ENCODE measurements at regions not wholly inside any gene's neighbourhood (a gene's known extent, or its start where the extent isn't known, plus 50 kb on each side); places are given as distances from the start of the nearest gene placed in this dataset.

DNA sequence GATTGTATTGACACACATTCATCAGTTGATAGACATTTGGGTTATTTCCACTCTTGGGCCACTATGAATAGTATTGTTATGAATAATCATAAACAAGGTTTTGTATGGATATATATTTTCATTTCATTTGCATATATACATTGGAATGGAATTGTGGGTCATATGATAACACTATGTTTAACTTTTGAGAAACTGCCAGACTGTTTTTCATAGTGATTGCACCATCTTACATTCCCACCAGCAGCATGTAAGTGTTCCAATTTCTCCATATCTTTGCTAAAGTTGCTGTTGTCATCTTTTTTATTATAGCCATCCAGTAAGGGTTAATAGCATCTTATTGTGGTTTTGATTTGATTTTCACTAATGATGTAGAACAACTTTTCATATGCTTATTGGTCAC, 198.5 kb upstream of the PPFIA2 start:
- DNase-seq (ENCODE audit: low read depth in 2 of 2), result no peak

DNA sequence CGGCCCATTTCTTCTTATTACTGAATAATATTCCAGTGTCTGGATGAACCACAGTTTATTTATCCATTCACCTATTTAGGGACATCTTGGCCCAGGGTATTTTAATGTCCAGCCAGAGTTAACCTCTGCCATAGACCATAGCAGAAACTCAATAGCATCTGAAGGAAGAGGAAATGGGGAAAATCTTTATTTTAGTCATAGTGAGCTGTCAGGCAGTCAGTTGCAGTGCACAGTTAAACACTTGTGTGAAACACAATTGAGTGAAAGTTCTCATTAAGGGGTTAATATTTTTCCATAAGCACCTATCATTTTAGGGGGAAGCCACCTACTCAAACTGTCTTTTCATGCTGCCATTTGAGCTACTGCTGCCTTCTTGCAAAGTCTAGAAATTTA, 197.3 kb upstream of the PPFIA2 start:
- DNase-seq (ENCODE audit: low read depth in 2 of 2), result no peak

DNA sequence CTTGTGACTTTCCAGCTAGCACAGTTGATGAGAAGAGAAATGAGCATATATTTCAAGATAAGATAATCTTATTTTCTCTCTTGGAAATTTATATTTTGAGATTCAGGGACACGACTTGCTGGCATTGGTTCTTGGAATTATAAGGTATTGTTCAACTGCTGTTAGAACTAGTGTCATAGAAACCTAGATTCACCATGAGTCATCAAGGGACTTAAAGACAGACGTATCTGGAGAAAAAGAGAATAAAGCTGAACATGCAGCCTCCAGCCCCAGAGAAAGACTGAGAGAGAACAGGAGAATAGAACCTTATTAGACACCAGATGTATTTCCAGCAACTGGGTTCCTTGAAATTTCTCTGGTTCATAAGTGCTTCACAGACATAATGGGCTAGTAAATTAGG, 194.4 kb upstream of the PPFIA2 start:
- DNase-seq (ENCODE audit: low read depth in 2 of 2), result no peak

DNA sequence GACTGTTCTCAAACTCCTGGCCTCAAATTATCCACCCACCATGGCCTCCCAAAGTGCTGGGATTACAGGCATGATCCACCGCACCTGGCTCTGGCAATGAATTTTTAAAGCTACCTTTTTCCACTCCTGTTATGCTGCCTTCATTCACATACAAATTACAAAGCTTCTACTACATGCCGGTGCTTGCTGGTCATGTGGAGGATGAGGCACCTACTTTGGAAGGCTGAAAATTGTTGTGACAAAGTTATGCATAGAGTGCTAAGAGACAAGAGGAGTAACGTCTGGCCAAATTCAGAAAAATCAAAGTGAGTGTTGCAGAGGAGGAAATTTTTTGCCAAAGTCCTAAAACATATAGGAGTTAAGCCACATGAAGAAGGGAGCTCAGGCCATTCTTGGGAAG, 191.7 kb upstream of the PPFIA2 start:
- DNase-seq (ENCODE audit: low read depth in 2 of 2), result no peak

DNA sequence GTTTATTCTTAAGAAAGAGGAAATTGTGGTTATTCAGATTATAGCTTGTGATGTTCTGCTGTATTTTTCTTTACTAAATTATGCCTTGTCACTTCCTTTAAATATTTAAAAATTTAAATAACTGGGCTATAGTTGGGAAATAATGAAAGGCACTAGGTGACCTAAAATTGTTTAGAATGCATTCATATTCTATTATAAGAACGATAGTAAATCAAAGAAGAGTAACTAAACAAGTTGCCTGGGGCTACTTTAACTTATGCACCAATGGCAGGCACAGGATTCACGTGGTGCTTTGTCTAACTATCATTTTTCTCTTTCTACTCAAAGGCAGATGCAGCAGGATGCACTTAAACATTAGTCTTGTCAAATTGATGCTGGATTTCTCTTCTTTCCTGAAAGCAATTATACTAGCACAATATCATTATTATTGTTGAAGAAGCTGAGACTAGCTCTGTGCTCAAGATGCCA, 190.7 kb upstream of the PPFIA2 start:
- DNase-seq (ENCODE audit: low read depth in 2 of 2), result no peak

DNA sequence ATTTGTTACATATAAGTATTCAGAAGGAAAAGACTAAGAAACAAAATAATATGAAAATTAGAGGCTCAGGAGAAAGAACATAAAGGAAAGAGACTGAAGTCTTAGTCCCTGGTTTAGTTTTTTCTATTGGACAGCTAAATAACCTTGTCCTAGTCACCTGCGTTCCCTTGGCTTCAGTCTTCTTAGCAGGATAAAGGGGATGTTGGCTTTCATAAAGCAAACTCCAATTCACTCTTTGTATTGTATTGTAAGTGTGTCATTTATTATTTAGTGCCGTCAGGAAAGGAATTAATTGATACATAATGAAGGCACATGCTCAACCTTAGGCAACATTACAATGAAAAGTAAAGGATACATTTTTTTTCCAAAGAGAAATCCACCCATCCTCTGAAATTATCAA, 190.3 kb upstream of the PPFIA2 start:
- no peak for DNase-seq (ENCODE audit: low read depth in 2 of 2)

DNA sequence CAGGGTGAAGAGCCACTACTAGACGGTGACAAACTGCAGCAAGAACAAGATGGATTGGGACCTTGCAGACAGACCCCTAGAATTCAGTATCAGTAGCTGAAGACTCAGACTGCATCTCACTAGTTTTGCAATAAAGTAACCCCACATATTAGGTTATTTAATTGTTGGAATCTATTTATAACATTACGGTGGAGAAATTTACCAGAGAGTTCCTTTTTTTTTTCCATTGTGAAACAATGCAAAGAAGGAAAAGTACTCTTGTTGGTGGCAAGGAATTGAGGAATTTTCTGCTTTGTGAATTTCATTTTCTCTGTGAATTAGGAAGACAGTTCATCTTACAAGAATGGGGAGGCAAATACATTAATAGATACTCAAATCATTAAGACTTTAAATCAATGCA, 185.7 kb upstream of the PPFIA2 start:
- no peak for DNase-seq (ENCODE audit: low read depth in 2 of 2)

DNA sequence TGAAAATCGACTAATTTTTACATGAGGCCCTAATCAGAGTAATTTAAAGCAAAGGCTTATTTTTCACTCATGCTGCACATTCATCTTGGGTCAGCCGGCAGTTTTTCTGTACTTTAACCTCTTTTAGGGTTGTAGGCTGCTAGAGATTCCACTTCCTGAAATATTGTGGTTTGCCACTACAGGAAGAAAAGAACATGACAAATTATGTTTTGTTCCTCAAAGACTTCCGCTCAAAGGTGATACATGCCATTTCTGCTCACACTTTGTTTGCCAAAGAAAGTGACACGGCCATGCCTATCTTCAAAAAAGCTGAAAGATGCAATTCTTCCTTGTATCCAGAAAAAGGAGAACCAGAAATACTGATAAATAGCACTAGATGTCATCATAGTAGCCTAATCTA, 183.4 kb upstream of the PPFIA2 start:
- DNase-seq (ENCODE audit: low read depth in 2 of 2), result no peak

DNA sequence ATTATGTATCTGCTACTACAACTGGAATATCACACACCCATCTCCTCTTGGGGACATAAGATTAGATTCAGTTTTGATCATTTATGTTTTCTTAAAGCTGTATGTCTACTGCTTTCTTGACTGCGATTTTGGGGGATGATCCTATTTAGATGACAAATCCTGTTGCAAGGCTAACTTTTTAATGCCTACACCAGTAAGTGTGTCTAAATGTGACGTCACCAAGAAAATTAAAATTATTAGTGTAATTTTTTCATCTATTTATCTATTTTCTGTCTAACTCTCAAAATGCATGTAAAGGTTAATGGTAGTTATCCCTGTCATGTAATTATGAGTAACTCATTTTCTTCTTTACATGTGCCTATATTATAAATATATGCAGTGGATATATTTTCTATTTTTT, 170.9 kb upstream of the PPFIA2 start:
- DNase-seq (ENCODE audit: low read depth in 2 of 2), result no peak

DNA sequence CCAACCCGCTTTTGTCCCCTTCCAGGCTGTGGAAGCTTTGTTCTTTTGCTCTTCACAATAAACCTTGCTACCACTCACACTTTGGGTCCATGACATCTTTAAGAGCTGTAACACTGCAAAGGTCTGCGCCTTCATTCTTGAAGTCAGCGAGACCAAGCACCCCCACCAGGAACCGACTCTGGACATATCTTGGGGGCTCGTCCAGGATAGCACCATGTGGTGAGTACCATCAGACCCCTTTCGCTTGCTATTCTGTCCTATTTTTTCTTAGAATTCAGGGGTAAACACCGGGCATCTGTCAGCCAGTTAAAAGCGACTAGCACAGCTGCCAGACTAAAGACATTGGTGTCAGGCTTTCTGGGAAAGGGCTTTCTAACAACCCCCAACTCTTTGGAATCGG, 137.6 kb upstream of the PPFIA2 start:
- DNase-seq (ENCODE audit: low read depth in 2 of 2), result no peak

DNA sequence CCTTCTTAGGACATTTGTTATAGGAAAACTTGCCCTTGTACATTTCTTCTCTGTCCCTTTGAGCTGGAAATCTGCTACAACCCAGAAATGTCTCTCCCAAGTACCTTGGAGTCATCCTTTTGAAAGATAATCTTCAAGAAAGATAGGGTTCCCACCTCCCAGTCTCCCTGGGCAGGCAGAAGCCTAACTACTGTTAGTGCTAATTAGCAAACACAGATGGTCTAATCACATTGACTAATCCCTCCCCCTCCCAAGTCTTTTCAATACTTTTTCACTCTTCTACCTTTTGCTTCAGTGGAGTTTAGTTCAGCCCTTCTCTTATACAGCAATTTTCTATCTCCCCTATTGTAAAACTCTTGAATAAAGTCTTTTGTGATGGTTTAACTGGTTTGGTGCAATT, 129.8 kb upstream of the PPFIA2 start:
- DNase-seq (ENCODE audit: low read depth in 2 of 2), result no peak

DNA sequence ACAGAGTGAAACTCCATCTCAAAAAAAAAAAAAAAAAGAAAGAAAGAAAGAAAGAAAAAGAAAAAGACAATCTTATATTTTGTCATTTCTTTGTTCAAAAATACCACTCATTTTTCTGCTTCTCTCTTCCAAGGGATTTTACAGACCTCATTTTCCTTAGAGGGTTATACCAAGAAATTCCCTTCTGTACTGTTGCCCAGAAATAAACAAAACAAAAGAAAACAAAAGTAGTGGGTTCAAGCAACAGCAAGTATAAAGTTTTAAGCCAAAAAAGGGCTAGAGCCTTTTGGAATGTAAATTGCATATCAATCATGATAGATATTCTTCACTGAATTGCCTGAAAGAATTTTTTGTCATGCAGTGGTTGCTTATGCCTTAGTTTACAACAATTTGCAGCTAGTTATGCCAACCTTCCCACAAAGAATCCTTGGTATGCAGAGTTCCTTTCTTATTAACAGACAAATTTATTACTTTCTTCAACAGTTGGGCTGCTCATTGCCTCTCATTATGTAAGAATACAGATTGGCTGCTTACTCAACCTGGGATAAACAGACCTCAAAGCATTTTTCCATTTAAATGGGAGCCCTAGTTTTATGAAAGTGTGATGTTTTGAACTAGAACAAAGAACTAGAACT, 129.1 kb upstream of the PPFIA2 start:
- DNase-seq (ENCODE audit: low read depth in 2 of 2), result no peak

DNA sequence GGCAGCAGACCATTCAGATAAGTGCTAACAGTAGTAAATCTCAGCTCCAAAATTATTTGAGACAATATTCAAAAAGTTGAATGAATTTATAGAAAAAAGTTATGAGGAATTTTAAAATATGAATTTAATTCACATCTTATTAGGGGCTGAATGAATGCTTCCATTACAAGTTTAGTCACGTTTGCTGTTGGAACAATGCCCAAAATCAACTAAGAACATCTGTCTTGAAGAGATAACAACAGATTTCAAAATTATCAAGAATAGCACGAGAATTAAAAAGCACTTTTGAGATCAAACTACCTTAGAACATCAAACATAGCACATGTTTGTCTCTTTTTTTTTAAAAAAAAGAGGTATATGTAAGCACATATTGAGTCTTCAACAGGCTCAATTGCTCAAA, 115.4 kb upstream of the PPFIA2 start:
- no peak for DNase-seq (ENCODE audit: low read depth in 2 of 2)

DNA sequence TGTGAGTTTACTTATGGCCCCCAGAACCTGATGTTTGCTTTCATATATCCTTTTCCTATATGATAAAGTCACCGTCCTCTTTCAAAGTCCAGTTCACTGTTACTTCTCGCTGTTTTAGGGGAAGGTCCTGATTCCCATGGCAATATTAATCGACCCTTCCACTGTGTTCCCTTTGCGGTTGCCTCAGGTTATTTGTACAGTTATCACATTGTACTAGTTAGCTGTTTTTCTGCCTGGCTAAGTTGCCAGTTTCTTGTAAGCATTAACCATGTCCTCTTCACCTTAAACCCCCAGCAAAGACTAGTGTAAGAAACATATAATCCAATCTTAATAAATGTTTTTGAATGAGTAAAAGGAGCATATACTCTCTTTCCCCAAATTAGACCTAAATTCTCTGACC, 115.0 kb upstream of the PPFIA2 start:
- no peak for DNase-seq (ENCODE audit: low read depth in 2 of 2)

DNA sequence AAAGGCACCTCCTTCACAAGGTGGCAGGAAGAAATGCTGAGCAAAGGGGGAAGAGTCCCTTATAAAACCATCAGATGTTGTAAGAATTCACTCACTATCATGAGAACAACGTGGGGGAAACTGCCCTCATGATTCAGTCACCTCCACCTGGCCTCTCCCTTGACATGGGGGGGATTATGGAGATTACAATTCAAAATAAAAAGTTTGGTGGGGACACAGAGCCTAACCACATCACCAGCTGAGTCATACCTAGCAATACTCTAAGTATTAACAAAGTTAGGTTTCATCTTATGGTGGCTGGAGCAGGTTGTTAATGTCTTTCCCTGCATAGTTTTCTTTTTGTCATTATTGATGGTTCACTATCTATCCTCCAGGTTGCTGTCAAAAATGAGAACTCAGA, 113.2 kb upstream of the PPFIA2 start:
- DNase-seq (ENCODE audit: low read depth in 2 of 2), result no peak

DNA sequence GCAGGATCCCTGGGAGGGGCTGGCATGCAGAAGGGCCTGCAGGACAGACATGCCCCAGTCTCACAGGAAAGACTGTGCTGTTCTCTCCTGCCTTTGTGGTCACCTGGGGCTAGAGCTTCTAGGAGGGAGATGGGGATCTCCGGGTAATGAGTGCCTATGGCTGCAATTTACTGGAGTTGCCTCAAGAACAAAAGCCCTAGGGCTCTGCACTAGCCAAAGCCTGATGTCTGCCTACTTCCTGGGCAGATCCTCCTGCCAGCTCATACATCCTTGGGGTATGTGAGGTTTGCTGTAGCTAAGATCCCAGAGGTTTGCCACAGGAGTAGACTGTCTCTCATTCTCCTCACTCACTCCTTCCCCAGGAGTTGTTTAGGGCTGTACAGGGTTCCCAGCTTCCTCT, 106.9 kb upstream of the PPFIA2 start:
- no peak for DNase-seq (ENCODE audit: low read depth in 2 of 2)

DNA sequence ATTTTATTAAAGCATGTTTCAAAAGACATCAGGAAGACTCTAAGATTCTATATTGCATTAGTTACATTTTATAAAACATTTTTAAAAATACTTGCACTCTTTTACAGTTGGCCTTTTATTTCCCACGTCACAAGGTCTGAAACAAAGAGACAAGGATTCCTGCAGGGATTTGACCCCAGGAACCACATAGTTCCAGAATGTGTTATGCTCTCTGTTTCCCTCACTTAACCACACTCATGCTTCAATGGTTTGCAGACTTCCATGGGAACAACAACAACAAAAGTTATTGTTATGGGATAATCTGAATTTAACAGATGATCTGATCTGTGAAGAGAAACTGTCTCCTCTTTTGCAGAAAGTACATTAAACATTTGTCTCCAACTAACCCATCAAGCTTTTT, 104.3 kb upstream of the PPFIA2 start:
- no peak for DNase-seq (ENCODE audit: low read depth in 2 of 2)

DNA sequence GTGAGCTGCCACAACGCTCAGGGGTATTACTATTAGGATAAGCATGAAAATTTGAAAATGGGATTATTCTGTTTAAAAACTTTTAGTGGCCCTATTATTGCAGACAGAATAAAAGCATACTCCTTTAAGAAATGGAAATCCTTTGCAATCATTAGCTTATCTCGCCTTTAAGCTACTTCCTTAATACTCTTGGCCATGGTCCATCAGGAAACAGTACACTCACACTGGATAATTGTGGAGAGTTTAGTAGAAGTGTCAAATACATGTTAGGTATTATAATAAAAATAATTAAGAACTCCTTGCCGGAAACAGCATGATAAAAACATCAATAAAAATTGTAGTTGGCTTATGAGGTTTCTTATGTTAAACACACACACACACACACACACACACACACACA, 100.4 kb upstream of the PPFIA2 start:
- no peak for DNase-seq (ENCODE audit: low read depth in 2 of 2)

DNA sequence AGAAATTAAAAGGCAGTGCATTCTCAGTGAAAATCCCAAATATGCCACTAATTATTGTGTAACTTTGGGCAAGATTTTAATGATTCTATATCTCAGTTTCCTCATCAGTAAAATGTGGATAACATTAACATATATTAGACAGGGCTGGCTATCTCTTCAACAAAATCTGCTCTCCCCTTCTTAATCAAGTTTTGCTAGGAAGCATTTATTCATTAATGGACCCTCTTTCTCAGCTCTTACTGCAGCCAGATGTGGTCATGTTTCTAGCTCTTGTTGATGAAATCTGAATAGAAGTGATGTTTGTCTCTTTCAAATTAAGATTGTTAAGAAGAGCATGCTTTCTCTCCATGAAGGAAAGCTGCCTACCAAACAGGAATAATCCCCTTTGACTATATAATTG, 84.4 kb upstream of the PPFIA2 start:
- no peak for DNase-seq (ENCODE audit: low read depth in 2 of 2)

DNA sequence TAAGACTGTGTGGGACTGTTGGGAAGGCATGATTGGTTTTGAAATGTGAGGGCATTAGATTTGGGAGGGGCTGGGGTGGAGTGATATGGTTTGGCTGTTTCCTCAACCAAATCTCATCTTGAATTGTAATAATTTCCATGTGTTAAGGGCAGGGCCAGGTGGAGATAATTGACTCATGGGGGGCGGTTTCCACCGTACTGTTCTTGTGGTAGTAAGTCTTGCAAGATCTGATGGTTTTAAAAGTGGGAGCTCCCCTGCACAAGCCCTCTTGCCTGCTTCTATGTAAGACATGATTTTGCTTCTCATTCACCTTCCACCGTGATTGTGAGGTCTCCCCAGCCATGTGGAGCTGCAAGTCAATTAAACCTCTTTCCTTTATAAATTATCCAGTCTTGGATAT, 76.6 kb upstream of the PPFIA2 start:
- peak in 1 of 2 experiments; percentile 42 for DNase-seq (ENCODE audit: low read depth in 2 of 2)

DNA sequence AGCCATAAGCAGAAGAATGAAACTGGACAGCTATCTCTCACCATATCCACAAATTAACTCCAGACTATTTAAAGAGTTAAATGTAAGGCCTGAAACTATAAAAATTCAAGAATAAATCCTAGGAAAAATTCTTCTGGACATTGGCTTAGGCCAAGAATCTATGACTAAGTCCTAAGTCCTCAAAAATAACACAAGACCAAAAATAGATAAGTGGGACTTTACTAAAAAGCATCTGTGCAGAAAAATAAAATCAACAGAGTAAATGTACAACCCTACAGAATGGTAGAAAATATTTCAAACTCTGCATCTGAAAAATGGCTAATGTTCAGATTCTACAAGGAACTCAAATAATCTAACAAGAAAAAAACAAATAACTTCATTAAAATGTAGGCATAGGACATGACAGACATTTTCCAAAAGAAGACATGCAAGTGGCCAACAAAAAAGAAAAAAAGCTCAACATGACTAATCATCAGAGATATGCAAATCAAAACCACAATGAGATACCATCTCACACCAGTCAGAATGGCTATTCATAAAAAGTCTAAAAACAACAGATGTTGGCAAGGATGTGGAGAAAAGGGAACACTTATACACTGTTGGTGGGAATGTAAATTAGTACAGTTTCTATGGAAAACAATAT, 61.0 kb upstream of the PPFIA2 start:
- no peak for DNase-seq (ENCODE audit: low read depth in 2 of 2)

DNA sequence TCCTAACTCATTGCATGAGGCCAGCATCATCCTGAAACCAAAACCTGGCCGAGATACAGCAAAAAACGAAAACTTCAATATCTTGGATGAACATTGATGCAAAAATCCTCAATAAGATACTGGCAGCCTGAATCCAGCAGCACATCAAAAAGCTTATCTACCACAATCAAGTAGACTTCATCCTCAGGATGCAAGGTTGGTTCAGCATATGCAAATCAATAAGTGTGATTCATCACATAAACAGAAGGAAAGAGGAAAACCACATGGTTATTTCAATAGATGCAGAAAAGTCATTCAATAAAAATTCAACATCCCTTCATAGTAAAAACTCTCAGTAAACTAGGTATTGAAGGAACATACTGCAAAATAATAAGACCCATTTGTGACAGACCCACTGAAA, 56.5 kb upstream of the PPFIA2 start:
- DNase-seq (ENCODE audit: low read depth in 2 of 2), result no peak

DNA sequence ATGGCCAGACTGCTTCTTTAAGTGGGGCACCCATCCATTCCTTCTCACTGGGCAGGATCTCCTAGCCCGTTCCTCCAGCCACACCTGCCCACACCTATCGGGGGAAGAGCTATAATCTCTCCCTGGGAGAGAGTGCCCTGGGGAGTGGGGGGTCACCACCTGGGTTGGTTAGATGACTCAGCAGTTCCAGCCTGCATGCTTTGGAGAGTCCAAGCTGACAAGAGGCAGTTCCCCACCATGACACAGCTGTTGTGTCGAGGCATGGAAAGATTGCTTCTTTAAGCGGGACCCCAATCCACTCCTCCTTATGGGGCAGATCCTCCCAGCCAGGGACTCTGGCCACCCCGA, 52.6 kb upstream of the PPFIA2 start:
- DNase-seq (ENCODE audit: low read depth in 2 of 2), result no peak

Measured in stimulated activated CD4-positive, alpha-beta T cell treated with anti-CD3 and anti-CD28 coated beads, Interleukin-12 subunit alpha, Interleukin-12 subunit beta, amount 100 ng/mL, for 24 hours (primary cell).